Activated naive CD4-positive, alpha-beta T cell treated with anti-CD3 and anti-CD28 coated beads, Interleukin-2, amount 50 U/mL, for 24 hours (primary cell): ENCODE measurements at regions not wholly inside any gene's neighbourhood (a gene's known extent, or its start where the extent isn't known, plus 50 kb on each side); places are given as distances from the start of the nearest gene placed in this dataset.

ENCODE experiments used
- H3K27ac Mint-ChIP-seq: one replicate; pipeline ENCODE4 v1.8.0; 2021; ENCODE audit warnings: mild to moderate bottlenecking, mixed read lengths
- H3K27me3 Mint-ChIP-seq: one replicate; pipeline ENCODE4 v1.8.0; 2021; ENCODE audit warnings: mixed read lengths
- H3K36me3 Mint-ChIP-seq: one replicate; pipeline ENCODE4 v1.8.0; 2021; ENCODE audit warnings: mixed read lengths
- H3K4me1 Mint-ChIP-seq: one replicate; pipeline ENCODE4 v1.8.0; 2021; ENCODE audit warnings: mixed read lengths
- H3K4me3 Mint-ChIP-seq: one replicate; pipeline ENCODE4 v1.8.0; 2021; ENCODE audit warnings: mild to moderate bottlenecking, mixed read lengths
- H3K9me3 Mint-ChIP-seq: one replicate; pipeline ENCODE4 v1.8.0; 2021; ENCODE audit warnings: mixed read lengths

DNA sequence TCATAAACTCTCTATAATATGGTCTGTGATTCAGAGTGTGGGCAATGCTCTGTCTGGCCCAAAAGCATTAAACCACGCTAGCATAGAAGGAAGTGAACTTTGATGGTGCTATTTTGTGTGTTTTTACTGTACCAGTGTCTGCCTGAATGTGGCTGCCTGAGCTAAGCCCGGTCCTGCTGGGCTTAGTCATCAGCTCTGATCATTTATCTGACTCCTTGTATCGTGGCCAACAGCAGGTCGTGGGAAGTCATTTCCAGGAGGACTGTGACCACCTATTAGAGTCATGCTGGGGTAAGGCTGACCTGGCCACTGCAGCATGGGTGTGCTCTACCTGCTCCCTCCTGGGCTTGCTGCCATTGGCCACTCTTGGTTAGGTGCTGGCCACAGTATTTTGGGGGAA is 239.1 kb upstream of the CEP162 start:
- H3K27ac Mint-ChIP-seq = no peak overlapping the region
- peaks cover 10% of the 10 kb centered on the region for H3K9me3 Mint-ChIP-seq

DNA sequence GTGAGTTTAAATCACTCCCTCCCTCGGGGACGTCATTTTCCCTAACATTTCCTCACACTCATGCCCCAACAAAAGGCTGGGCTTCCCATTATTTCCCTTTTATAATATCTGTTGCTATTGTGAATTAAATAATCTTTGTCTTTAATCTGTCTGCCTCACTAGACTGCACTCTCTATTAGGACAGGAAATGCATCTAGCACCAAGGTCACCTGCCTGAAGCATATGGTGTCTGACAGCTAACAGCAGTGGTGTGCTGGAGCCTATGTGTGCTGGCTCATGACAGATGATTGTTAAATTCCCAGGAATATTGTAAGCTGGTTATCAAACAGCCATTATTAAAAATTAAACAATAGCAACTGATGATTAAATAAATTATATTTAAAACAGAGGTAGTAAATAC is 237.0 kb upstream of the CEP162 start:
- H3K36me3 Mint-ChIP-seq = no peaks in the 10 kb centered on the region
- no peak overlapping the region for H3K4me3 Mint-ChIP-seq
- H3K27ac Mint-ChIP-seq = no peak overlapping the region
- no peaks in the 10 kb centered on the region for H3K4me1 Mint-ChIP-seq
- no peaks in the 10 kb centered on the region for H3K27me3 Mint-ChIP-seq
- H3K9me3 Mint-ChIP-seq = peaks cover 9% of the 10 kb centered on the region

More for the DNA sequence above, 239.1 kb upstream of the CEP162 start:
- H3K27me3 Mint-ChIP-seq = no peaks in the 10 kb centered on the region
- H3K4me1 Mint-ChIP-seq = no peaks in the 10 kb centered on the region
- no peaks in the 10 kb centered on the region for H3K36me3 Mint-ChIP-seq
- no peak overlapping the region for H3K4me3 Mint-ChIP-seq

GRCh38 chr6:84462698-84463097 is 235.3 kb upstream of the CEP162 start:
- no peak overlapping the region for H3K27ac Mint-ChIP-seq
- H3K4me1 Mint-ChIP-seq = no peaks in the 10 kb centered on the region
- H3K4me3 Mint-ChIP-seq = no peak overlapping the region
- H3K27me3 Mint-ChIP-seq = no peaks in the 10 kb centered on the region
- H3K9me3 Mint-ChIP-seq = peaks cover 10% of the 10 kb centered on the region
- no peaks in the 10 kb centered on the region for H3K36me3 Mint-ChIP-seq

DNA sequence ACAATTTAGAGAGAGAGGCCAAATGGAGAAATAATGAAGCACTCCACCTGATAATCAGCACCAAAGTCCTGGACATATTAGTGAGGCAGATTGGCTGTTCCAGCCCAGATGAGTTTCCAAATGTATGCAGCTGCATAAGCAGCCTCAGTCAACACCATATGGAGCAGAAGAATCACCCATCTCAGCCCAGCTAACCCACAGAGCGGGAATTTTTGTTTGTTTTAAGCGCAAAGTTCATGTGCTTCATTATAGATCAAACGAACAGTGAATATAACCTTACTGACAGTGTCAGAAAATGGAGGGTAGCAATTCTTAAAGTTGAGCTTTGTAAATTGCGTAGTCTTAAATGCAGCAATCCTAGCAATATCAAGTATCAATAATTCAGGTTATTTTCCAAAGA is 234.0 kb upstream of the CEP162 start:
- peaks cover 10% of the 10 kb centered on the region for H3K9me3 Mint-ChIP-seq
- no peak overlapping the region for H3K27ac Mint-ChIP-seq
- no peaks in the 10 kb centered on the region for H3K36me3 Mint-ChIP-seq
- no peaks in the 10 kb centered on the region for H3K27me3 Mint-ChIP-seq
- H3K4me1 Mint-ChIP-seq = no peaks in the 10 kb centered on the region
- H3K4me3 Mint-ChIP-seq = no peak overlapping the region

DNA sequence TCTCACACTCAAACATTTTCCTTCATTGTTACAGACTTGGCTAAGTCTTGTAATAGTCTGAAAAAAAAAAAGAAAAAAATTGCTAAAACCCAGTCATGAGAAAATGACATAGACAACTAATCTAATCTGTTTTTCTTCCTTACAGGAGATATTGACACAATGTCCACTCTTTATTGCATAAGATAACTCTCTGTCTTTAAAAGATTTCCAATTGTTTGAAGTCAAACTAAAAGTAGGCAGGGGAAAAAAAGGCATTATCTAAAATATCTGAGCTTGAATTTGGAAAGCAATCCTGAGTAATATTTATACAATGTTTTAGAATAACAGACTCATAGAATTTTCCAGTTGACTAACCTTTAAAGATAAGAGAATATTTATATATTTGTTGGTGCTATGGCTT is 233.0 kb upstream of the CEP162 start:
- Mint-ChIP-seq H3K4me1 (no peaks in the 10 kb centered on the region), H3K36me3 (no peaks in the 10 kb centered on the region), H3K27me3 (no peaks in the 10 kb centered on the region), H3K27ac (no peak overlapping the region), H3K9me3 (peaks cover 10% of the 10 kb centered on the region), H3K4me3 (no peak overlapping the region)

- Mint-ChIP-seq H3K4me1 (no peaks in the 10 kb centered on the region), H3K27ac (no peak overlapping the region), H3K27me3 (no peaks in the 10 kb centered on the region), H3K4me3 (no peak overlapping the region), H3K36me3 (no peaks in the 10 kb centered on the region), H3K9me3 (peaks cover 9% of the 10 kb centered on the region)
Measured at GRCh38 chr6:84459401-84459800, 232.0 kb upstream of the CEP162 start.

- H3K27me3 Mint-ChIP-seq = no peaks in the 10 kb centered on the region
- no peaks in the 10 kb centered on the region for H3K4me1 Mint-ChIP-seq
- H3K9me3 Mint-ChIP-seq = peaks cover 4% of the 10 kb centered on the region
- H3K4me3 Mint-ChIP-seq = no peak overlapping the region
- H3K27ac Mint-ChIP-seq = no peak overlapping the region
- no peaks in the 10 kb centered on the region for H3K36me3 Mint-ChIP-seq
Measured at GRCh38 chr6:84458271-84458670, 230.8 kb upstream of the CEP162 start.

DNA sequence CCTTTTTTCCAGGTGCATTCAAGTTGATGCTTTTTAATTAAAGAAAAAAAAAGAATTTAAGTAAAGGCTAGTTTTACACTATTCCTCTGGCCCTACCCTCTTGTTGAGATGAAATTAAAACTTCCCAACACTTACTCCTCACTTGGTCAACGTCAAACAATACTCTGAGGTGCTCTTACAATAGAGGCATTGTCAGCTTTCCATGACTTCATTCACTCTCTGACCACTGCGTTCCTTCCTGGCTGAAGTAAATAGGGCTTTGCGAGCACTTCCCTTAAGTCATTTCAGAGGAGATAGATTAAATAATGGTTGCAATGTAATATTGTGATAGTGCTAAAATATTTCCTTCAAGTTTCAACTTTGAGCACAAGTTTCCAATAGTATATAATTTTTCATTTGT is 229.8 kb upstream of the CEP162 start:
- Mint-ChIP-seq H3K9me3 (peaks cover 4% of the 10 kb centered on the region), H3K4me1 (no peaks in the 10 kb centered on the region), H3K36me3 (no peaks in the 10 kb centered on the region), H3K4me3 (no peak overlapping the region), H3K27me3 (no peaks in the 10 kb centered on the region), H3K27ac (no peak overlapping the region)

- Mint-ChIP-seq H3K4me1 (no peaks in the 10 kb centered on the region), H3K27ac (no peak overlapping the region), H3K4me3 (no peak overlapping the region), H3K36me3 (no peaks in the 10 kb centered on the region), H3K9me3 (peaks cover 4% of the 10 kb centered on the region), H3K27me3 (no peaks in the 10 kb centered on the region)
Measured at GRCh38 chr6:84456803-84457202, 229.4 kb upstream of the CEP162 start.

- Mint-ChIP-seq H3K4me3 (no peak overlapping the region), H3K36me3 (no peaks in the 10 kb centered on the region), H3K27ac (no peak overlapping the region), H3K4me1 (no peaks in the 10 kb centered on the region), H3K27me3 (no peaks in the 10 kb centered on the region), H3K9me3 (peaks cover 4% of the 10 kb centered on the region)
Measured at GRCh38 chr6:84455511-84456029, 228.1 kb upstream of the CEP162 start.

DNA sequence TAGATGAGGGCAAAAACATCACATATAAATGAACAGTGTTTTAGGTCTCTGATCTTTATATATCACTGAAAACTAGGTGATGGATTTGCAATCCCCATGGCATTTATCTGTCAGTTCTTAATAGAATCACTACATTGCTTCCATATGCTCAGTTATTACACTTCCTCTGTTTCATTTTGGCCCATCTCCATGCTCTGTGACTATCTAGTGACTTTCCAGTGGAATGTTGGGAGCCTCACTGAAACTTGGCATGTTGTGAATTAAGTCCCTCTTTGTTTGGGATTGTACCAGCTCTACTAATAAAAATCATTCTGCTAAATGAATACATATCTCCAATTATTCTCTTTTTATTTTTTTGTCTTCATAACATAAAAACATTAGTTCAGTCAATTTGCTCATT is 226.1 kb upstream of the CEP162 start:
- no peaks in the 10 kb centered on the region for H3K9me3 Mint-ChIP-seq
- H3K27ac Mint-ChIP-seq = no peak overlapping the region
- H3K36me3 Mint-ChIP-seq = no peaks in the 10 kb centered on the region
- H3K4me1 Mint-ChIP-seq = no peaks in the 10 kb centered on the region
- no peaks in the 10 kb centered on the region for H3K27me3 Mint-ChIP-seq
- no peak overlapping the region for H3K4me3 Mint-ChIP-seq

DNA sequence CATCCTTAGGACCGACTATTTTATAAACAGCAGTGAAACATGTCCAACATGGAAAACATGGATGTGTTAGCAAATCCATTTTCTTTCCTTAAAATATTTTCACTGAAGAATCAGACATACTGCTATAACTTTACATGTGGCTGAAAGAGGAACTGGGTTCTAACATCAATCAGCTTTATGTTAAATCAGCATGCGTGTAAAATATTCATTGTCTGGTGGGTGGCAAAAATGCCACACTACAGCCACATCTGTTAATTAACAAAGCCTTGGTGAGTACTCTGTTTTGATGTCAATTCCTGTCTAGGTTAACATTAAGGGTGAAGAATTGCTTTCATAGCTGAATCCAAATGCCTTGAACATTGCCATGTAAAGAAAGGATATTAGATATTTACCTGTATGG is 222.6 kb upstream of the CEP162 start:
- Mint-ChIP-seq H3K36me3 (no peaks in the 10 kb centered on the region), H3K27me3 (peaks cover 2% of the 10 kb centered on the region), H3K9me3 (no peaks in the 10 kb centered on the region), H3K4me3 (no peak overlapping the region), H3K27ac (no peak overlapping the region), H3K4me1 (no peaks in the 10 kb centered on the region)

DNA sequence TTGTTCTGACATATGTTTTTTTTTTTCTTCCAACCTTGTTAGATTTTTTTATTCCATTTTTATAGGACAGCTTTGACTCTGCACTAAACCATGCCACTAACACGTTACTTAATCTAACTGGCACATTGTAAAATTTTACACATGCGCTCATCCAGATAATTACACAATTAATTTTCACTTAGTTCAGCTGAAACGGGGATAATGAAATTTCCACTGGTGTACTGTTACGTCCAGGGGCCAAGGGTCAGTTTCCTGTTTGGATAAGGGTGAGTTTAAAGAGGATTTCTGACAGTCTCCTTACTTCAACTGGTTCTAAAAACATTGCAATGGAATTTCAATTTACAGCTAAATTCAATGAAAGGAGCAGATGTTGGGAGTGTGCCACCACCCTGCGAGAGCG is 221.8 kb upstream of the CEP162 start:
- Mint-ChIP-seq H3K36me3 (no peaks in the 10 kb centered on the region), H3K4me3 (no peak overlapping the region), H3K27ac (no peak overlapping the region), H3K9me3 (no peaks in the 10 kb centered on the region), H3K27me3 (peaks cover 2% of the 10 kb centered on the region), H3K4me1 (no peaks in the 10 kb centered on the region)

- Mint-ChIP-seq H3K4me1 (no peaks in the 10 kb centered on the region), H3K27ac (no peak overlapping the region), H3K36me3 (no peaks in the 10 kb centered on the region), H3K9me3 (no peaks in the 10 kb centered on the region), H3K4me3 (no peak overlapping the region), H3K27me3 (peaks cover 2% of the 10 kb centered on the region)
Measured at GRCh38 chr6:84448331-84448730, 220.9 kb upstream of the CEP162 start.

DNA sequence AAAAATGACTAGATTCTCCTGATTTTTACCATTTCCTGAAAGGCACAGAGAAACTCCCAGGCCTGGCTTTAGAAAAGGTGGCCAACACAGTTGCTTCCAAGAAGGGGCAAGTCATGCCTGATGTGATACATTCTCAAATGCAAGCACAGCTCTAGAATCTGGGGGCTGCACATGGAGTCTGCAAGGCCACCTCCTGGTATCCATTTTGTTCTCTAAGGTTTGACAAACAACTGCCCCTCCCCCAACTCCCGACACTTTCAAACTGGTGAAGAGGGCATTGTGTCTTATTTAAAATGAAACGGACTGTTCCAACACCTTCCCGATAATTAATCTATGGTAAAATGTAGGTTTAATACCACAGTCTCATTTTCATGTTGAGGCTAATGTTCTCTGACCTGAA is 220.2 kb upstream of the CEP162 start:
- no peak overlapping the region for H3K27ac Mint-ChIP-seq
- H3K9me3 Mint-ChIP-seq = no peaks in the 10 kb centered on the region
- H3K4me1 Mint-ChIP-seq = no peaks in the 10 kb centered on the region
- no peaks in the 10 kb centered on the region for H3K36me3 Mint-ChIP-seq
- H3K4me3 Mint-ChIP-seq = no peak overlapping the region
- peaks cover 2% of the 10 kb centered on the region for H3K27me3 Mint-ChIP-seq

DNA sequence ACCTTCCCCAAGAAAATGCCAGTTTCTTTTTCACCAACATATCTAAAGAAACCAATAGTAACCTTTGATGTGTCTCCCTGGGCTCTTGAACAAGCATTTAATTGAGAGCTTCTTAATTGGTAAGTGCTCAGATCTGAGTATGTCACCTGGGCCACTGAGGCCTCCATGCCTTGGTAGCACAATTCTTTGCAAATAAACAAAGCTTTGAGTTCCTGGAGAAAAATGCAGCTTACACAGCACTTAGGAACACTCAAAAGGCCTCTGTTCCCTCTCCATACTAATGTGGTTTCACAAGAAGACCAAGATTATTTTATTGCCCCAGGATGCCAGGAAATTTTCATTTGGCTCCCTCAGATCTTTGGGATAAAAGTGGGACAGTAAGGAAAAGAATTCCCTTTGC is 217.6 kb upstream of the CEP162 start:
- Mint-ChIP-seq H3K4me3 (no peak overlapping the region), H3K36me3 (no peaks in the 10 kb centered on the region), H3K27ac (no peak overlapping the region), H3K9me3 (no peaks in the 10 kb centered on the region), H3K4me1 (no peaks in the 10 kb centered on the region), H3K27me3 (peaks cover 2% of the 10 kb centered on the region)

DNA sequence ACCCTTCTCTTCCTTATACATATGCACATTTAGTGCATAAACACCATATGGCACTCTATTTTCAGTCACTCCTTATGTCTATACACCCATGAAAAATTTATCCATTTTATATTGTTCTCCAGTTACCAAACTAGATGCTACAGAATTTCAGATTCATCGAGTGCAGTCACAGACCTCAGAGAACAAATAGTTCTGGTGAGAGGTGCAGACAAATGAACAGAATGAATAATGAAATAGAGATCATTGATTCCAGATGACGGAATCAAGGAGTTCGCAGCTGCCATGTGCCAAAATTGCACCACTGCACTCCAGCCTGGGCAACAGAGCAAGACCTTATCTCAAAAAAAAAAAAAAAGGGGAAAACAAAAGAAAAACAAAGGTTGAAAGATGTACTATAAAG is 214.8 kb upstream of the CEP162 start:
- no peaks in the 10 kb centered on the region for H3K9me3 Mint-ChIP-seq
- H3K27ac Mint-ChIP-seq = no peak overlapping the region
- no peaks in the 10 kb centered on the region for H3K4me1 Mint-ChIP-seq
- no peaks in the 10 kb centered on the region for H3K27me3 Mint-ChIP-seq
- no peak overlapping the region for H3K4me3 Mint-ChIP-seq
- H3K36me3 Mint-ChIP-seq = no peaks in the 10 kb centered on the region
